ENCODE measurements at regions not wholly inside any gene's neighbourhood (a gene's known extent, or its start where the extent isn't known, plus 50 kb on each side); places are given as distances from the start of the nearest gene placed in this dataset.

GRCh38 chr3:55243678-55244077 lies 243.4 kb downstream of the WNT5A start:
- Mint-ChIP-seq H3K9me3 (peaks cover 3% of the 10 kb centered on the region), H3K36me3 (ENCODE audit: low read depth) (no peaks in the 10 kb centered on the region), H3K4me1 (ENCODE audit: low read depth) (no peaks in the 10 kb centered on the region), H3K4me3 (ENCODE audit: low read depth) (no peak overlapping the region), H3K27me3 (ENCODE audit: low read depth) (no peaks in the 10 kb centered on the region), H3K27ac (no peak overlapping the region)
- intact Hi-C loops (cut with micrococcal nuclease) = no loop called here
- DNase-seq (ENCODE audit: low spot score) = no peak

- no peak for DNase-seq (ENCODE audit: low spot score)
- Mint-ChIP-seq H3K4me1 (ENCODE audit: low read depth) (no peaks in the 10 kb centered on the region), H3K36me3 (ENCODE audit: low read depth) (no peaks in the 10 kb centered on the region), H3K9me3 (peaks cover 2% of the 10 kb centered on the region), H3K27me3 (ENCODE audit: low read depth) (no peaks in the 10 kb centered on the region), H3K27ac (no peak overlapping the region), H3K4me3 (ENCODE audit: low read depth) (no peak overlapping the region)
- intact Hi-C loops (cut with micrococcal nuclease) = no loop called here
Measured at GRCh38 chr3:55242921-55243320, 244.2 kb downstream of the WNT5A start.

- intact Hi-C loops (cut with micrococcal nuclease) = no loop called here
- H3K27ac Mint-ChIP-seq = no peak overlapping the region
Measured at GRCh38 chr3:55241098-55241497, 246.0 kb downstream of the WNT5A start.

GRCh38 chr3:55235416-55235815 lies 251.7 kb downstream of the WNT5A start:
- H3K36me3 Mint-ChIP-seq (ENCODE audit: low read depth) = no peaks in the 10 kb centered on the region
- H3K4me1 Mint-ChIP-seq (ENCODE audit: low read depth) = no peaks in the 10 kb centered on the region
- H3K27me3 Mint-ChIP-seq (ENCODE audit: low read depth) = no peaks in the 10 kb centered on the region
- H3K27ac Mint-ChIP-seq = no peak overlapping the region
- no peak for DNase-seq (ENCODE audit: low spot score)
- intact Hi-C loops (cut with micrococcal nuclease) = no loop called here
- no peak overlapping the region for H3K4me3 Mint-ChIP-seq (ENCODE audit: low read depth)
- H3K9me3 Mint-ChIP-seq = no peaks in the 10 kb centered on the region

More at GRCh38 chr3:55241098-55241497, 246.0 kb downstream of the WNT5A start:
- no peak overlapping the region for H3K4me3 Mint-ChIP-seq (ENCODE audit: low read depth)
- no peaks in the 10 kb centered on the region for H3K36me3 Mint-ChIP-seq (ENCODE audit: low read depth)
- H3K27me3 Mint-ChIP-seq (ENCODE audit: low read depth) = no peaks in the 10 kb centered on the region
- no peaks in the 10 kb centered on the region for H3K4me1 Mint-ChIP-seq (ENCODE audit: low read depth)
- no peak for DNase-seq (ENCODE audit: low spot score)
- H3K9me3 Mint-ChIP-seq = no peaks in the 10 kb centered on the region

GRCh38 chr3:55226696-55227095 lies 260.4 kb downstream of the WNT5A start:
- intact Hi-C loops (cut with micrococcal nuclease) = no loop called here
- Mint-ChIP-seq H3K4me1 (ENCODE audit: low read depth) (no peaks in the 10 kb centered on the region), H3K4me3 (ENCODE audit: low read depth) (no peak overlapping the region), H3K27me3 (ENCODE audit: low read depth) (no peaks in the 10 kb centered on the region), H3K9me3 (peaks cover 7% of the 10 kb centered on the region), H3K27ac (no peak overlapping the region), H3K36me3 (ENCODE audit: low read depth) (no peaks in the 10 kb centered on the region)
- DNase-seq (ENCODE audit: low spot score) = no peak

- H3K9me3 Mint-ChIP-seq = peaks cover 18% of the 10 kb centered on the region
Measured at GRCh38 chr3:55218577-55218976, 268.5 kb downstream of the WNT5A start.

GRCh38 chr3:55207744-55208143 lies 279.4 kb downstream of the WNT5A start:
- no peaks in the 10 kb centered on the region for H3K36me3 Mint-ChIP-seq (ENCODE audit: low read depth)
- no peaks in the 10 kb centered on the region for H3K9me3 Mint-ChIP-seq
- intact Hi-C loops (cut with micrococcal nuclease) = no loop called here
- no peak overlapping the region for H3K27ac Mint-ChIP-seq
- no peak overlapping the region for H3K4me3 Mint-ChIP-seq (ENCODE audit: low read depth)
- no peaks in the 10 kb centered on the region for H3K4me1 Mint-ChIP-seq (ENCODE audit: low read depth)
- DNase-seq (ENCODE audit: low spot score) = no peak
- H3K27me3 Mint-ChIP-seq (ENCODE audit: low read depth) = no peaks in the 10 kb centered on the region

More at GRCh38 chr3:55218577-55218976, 268.5 kb downstream of the WNT5A start:
- no peaks in the 10 kb centered on the region for H3K4me1 Mint-ChIP-seq (ENCODE audit: low read depth)
- no peak for DNase-seq (ENCODE audit: low spot score)
- H3K36me3 Mint-ChIP-seq (ENCODE audit: low read depth) = no peaks in the 10 kb centered on the region
- no peak overlapping the region for H3K27ac Mint-ChIP-seq
- H3K4me3 Mint-ChIP-seq (ENCODE audit: low read depth) = no peak overlapping the region
- intact Hi-C loops (cut with micrococcal nuclease) = no loop called here
- H3K27me3 Mint-ChIP-seq (ENCODE audit: low read depth) = no peaks in the 10 kb centered on the region

- Mint-ChIP-seq H3K27ac (no peak overlapping the region), H3K27me3 (ENCODE audit: low read depth) (no peaks in the 10 kb centered on the region), H3K9me3 (no peaks in the 10 kb centered on the region), H3K4me1 (ENCODE audit: low read depth) (no peaks in the 10 kb centered on the region), H3K36me3 (ENCODE audit: low read depth) (no peaks in the 10 kb centered on the region), H3K4me3 (ENCODE audit: low read depth) (no peak overlapping the region)
- intact Hi-C loops (cut with micrococcal nuclease) = no loop called here
- DNase-seq (ENCODE audit: low spot score) = no peak
Measured at GRCh38 chr3:55205990-55206389, 278.1 kb upstream of the LRTM1 start.

GRCh38 chr3:55204417-55204816 lies 276.6 kb upstream of the LRTM1 start:
- Mint-ChIP-seq H3K4me3 (ENCODE audit: low read depth) (no peak overlapping the region), H3K27me3 (ENCODE audit: low read depth) (no peaks in the 10 kb centered on the region), H3K27ac (no peak overlapping the region), H3K9me3 (no peaks in the 10 kb centered on the region), H3K36me3 (ENCODE audit: low read depth) (no peaks in the 10 kb centered on the region), H3K4me1 (ENCODE audit: low read depth) (no peaks in the 10 kb centered on the region)
- intact Hi-C loops (cut with micrococcal nuclease) = no loop called here
- no peak for DNase-seq (ENCODE audit: low spot score)

- Mint-ChIP-seq H3K36me3 (ENCODE audit: low read depth) (no peaks in the 10 kb centered on the region), H3K27ac (no peak overlapping the region), H3K27me3 (ENCODE audit: low read depth) (no peaks in the 10 kb centered on the region), H3K9me3 (no peaks in the 10 kb centered on the region), H3K4me3 (ENCODE audit: low read depth) (no peak overlapping the region), H3K4me1 (ENCODE audit: low read depth) (no peaks in the 10 kb centered on the region)
- intact Hi-C loops (cut with micrococcal nuclease) = no loop called here
- no peak for DNase-seq (ENCODE audit: low spot score)
Measured at GRCh38 chr3:55203546-55203945, 275.7 kb upstream of the LRTM1 start.

GRCh38 chr3:55203006-55203405 lies 275.1 kb upstream of the LRTM1 start:
- H3K27me3 Mint-ChIP-seq (ENCODE audit: low read depth) = no peaks in the 10 kb centered on the region
- H3K4me1 Mint-ChIP-seq (ENCODE audit: low read depth) = no peaks in the 10 kb centered on the region
- intact Hi-C loops (cut with micrococcal nuclease) = no loop called here
- no peaks in the 10 kb centered on the region for H3K9me3 Mint-ChIP-seq
- no peak overlapping the region for H3K27ac Mint-ChIP-seq
- H3K36me3 Mint-ChIP-seq (ENCODE audit: low read depth) = no peaks in the 10 kb centered on the region
- no peak for DNase-seq (ENCODE audit: low spot score)
- H3K4me3 Mint-ChIP-seq (ENCODE audit: low read depth) = no peak overlapping the region

- no peaks in the 10 kb centered on the region for H3K4me1 Mint-ChIP-seq (ENCODE audit: low read depth)
- no peaks in the 10 kb centered on the region for H3K36me3 Mint-ChIP-seq (ENCODE audit: low read depth)
- intact Hi-C loops (cut with micrococcal nuclease) = no loop called here
- no peak overlapping the region for H3K4me3 Mint-ChIP-seq (ENCODE audit: low read depth)
- H3K27me3 Mint-ChIP-seq (ENCODE audit: low read depth) = no peaks in the 10 kb centered on the region
- no peak overlapping the region for H3K27ac Mint-ChIP-seq
- no peak for DNase-seq (ENCODE audit: low spot score)
- no peaks in the 10 kb centered on the region for H3K9me3 Mint-ChIP-seq
Measured at GRCh38 chr3:55202326-55202725, 274.5 kb upstream of the LRTM1 start.

GRCh38 chr3:55201779-55202178 lies 273.9 kb upstream of the LRTM1 start:
- Mint-ChIP-seq H3K36me3 (ENCODE audit: low read depth) (no peaks in the 10 kb centered on the region), H3K27me3 (ENCODE audit: low read depth) (no peaks in the 10 kb centered on the region), H3K4me3 (ENCODE audit: low read depth) (no peak overlapping the region), H3K27ac (no peak overlapping the region), H3K4me1 (ENCODE audit: low read depth) (no peaks in the 10 kb centered on the region), H3K9me3 (no peaks in the 10 kb centered on the region)
- intact Hi-C loops (cut with micrococcal nuclease) = no loop called here
- DNase-seq (ENCODE audit: low spot score) = no peak

- Mint-ChIP-seq H3K27ac (no peak overlapping the region), H3K9me3 (no peaks in the 10 kb centered on the region), H3K27me3 (ENCODE audit: low read depth) (no peaks in the 10 kb centered on the region), H3K36me3 (ENCODE audit: low read depth) (no peaks in the 10 kb centered on the region), H3K4me1 (ENCODE audit: low read depth) (no peaks in the 10 kb centered on the region), H3K4me3 (ENCODE audit: low read depth) (no peak overlapping the region)
- intact Hi-C loops (cut with micrococcal nuclease) = no loop called here
- no peak for DNase-seq (ENCODE audit: low spot score)
Measured at GRCh38 chr3:55200906-55201305, 273.0 kb upstream of the LRTM1 start.
